Suprapubic skin (tissue), 3 donors: ENCODE measurements at regions not wholly inside any gene's neighbourhood (a gene's known extent, or its start where the extent isn't known, plus 50 kb on each side); places are given as distances from the start of the nearest gene placed in this dataset.

Source experiments
- CTCF ChIP-seq, 2 donors: fragments of 200-600 bp in 1 of 2; fragments of 450-650 bp in 1 of 2; sonication (generic) in 1 of 2; IDR thresholded peaks; one replicate each; pipeline ENCODE4 v1.5.1; 2016 to 2019; ENCODE audit warnings: antibody characterized with exemption in 2 of 2, mild to moderate bottlenecking in 1 of 2, moderate library complexity in 1 of 2
- POLR2A ChIP-seq, 2 donors: fragments of 450-650 bp; IDR thresholded peaks; one replicate each; pipeline ENCODE4 v1.6.1; 2017; ENCODE audit warnings: antibody characterized with exemption in 2 of 2, mild to moderate bottlenecking in 2 of 2, moderate library complexity in 2 of 2

GRCh38 chr3:120506076-120506827 lies 55.5 kb upstream of the FSTL1 start:
- TF ChIP-seq POLR2A (IDR thresholded peaks at IDR 0.05) (no peak), CTCF (IDR thresholded peaks at IDR 0.05) (no peak)
